ENCODE measurements at regions not wholly inside any gene's neighbourhood (a gene's known extent, or its start where the extent isn't known, plus 50 kb on each side); places are given as distances from the start of the nearest gene placed in this dataset.

DNA sequence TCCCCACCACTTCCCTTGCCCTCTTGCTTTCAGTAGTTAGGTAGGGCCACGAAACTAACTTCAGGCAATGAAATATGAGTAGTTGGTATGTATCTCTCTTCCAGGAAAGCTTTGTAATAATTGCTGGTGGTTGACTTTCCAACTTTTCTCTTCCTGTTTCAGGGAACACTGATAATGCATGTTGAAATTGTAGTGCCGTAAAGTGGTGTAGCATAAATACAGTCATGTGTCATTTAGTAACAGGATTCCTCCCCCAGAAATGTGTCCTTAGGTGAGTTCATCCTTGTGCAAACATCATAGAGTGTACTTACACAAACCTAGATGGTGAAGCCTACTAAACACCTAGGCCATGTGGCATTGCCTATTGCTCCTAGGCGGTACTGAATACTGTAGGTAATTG is 429.2 kb downstream of the PID1 start:
- Histone ChIP-seq H3K27me3 (ENCODE audit: control insufficient read depth, insufficient read depth, low read length) (no peaks in the 10 kb centered on the region), H3K4me3 (ENCODE audit: insufficient read depth, low read depth, low read length) (no peak overlapping the region), H3K36me3 (replicated peaks; ENCODE audit: control insufficient read depth, insufficient read depth, low read length) (no peaks in the 10 kb centered on the region)
- DNase-seq = no peak

DNA sequence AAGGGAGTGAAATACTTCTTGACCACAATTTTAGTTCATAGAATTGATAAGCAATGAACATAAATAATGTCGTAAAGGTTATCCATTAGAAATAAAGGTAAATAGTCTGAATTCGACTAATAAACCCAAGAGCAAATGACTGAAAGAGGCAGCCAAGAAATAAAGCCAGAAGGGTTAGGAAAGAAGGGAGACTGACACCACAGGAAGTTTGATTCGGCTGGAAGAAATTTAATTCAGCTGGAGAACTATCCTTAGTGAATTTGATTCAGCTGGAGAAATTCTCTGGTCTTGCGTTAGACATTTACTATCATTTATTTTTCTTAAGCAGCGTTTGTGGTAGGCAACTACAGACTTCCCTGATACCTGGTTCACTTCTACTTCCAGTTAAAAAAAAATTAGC is 429.6 kb downstream of the PID1 start:
- H3K27me3 ChIP-seq (ENCODE audit: control insufficient read depth, insufficient read depth, low read length) = no peaks in the 10 kb centered on the region
- no peak for DNase-seq
- no peak overlapping the region for H3K4me3 ChIP-seq (ENCODE audit: insufficient read depth, low read depth, low read length)
- no peaks in the 10 kb centered on the region for H3K36me3 ChIP-seq (replicated peaks; ENCODE audit: control insufficient read depth, insufficient read depth, low read length)

DNA sequence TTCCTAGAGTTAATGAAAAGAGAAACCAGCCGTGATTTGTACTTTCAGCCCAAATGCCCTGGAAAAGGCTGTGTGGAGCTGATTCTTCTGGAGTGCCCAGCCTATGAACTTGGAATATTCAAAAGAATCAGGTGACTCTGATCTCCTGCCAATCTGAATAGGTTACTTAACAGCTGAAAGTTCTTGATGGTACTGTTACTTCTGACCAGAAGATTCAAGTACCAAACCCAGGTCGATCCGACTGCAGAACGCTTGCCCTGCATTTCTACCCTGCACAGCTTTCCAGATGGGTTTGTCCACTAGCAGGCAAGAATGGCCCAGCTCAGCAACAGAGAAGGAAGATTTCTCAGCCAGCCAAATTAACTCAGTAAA is 430.4 kb downstream of the PID1 start:
- DNase-seq = no peak
- H3K27me3 ChIP-seq (ENCODE audit: control insufficient read depth, insufficient read depth, low read length) = no peaks in the 10 kb centered on the region
- H3K36me3 ChIP-seq (replicated peaks; ENCODE audit: control insufficient read depth, insufficient read depth, low read length) = no peaks in the 10 kb centered on the region
- H3K4me3 ChIP-seq (ENCODE audit: insufficient read depth, low read depth, low read length) = no peak overlapping the region

DNA sequence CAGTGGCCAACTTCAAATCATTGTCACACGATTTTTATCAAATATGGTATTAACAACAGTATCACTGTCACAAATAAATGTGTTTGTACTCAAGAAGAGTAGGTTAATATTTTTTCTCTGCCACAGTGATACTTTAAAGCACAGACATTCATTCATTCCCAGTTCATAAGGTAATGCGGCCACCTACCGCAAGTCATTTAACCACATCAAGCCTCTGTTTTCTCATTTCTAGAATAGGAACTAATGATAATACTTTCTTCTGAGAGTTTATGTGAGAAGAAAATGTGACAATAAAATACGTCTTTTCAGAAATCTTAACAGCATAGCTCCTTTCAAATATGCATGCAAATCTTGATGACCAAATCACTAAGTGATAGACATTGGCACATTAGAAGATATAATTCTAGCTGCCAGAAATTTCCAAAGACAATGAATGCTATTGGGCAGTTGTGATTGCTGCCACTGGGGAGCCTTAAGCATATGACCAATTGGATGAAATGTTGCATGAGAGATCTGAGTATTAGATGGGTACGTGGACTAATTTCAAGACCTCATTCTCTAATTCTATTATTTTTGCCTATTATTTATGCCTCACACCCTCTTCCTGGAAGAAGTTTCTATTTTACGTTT is 430.9 kb downstream of the PID1 start:
- no peak for DNase-seq
- Histone ChIP-seq H3K36me3 (replicated peaks; ENCODE audit: control insufficient read depth, insufficient read depth, low read length) (no peaks in the 10 kb centered on the region), H3K4me3 (ENCODE audit: insufficient read depth, low read depth, low read length) (no peak overlapping the region), H3K27me3 (ENCODE audit: control insufficient read depth, insufficient read depth, low read length) (no peaks in the 10 kb centered on the region)

DNA sequence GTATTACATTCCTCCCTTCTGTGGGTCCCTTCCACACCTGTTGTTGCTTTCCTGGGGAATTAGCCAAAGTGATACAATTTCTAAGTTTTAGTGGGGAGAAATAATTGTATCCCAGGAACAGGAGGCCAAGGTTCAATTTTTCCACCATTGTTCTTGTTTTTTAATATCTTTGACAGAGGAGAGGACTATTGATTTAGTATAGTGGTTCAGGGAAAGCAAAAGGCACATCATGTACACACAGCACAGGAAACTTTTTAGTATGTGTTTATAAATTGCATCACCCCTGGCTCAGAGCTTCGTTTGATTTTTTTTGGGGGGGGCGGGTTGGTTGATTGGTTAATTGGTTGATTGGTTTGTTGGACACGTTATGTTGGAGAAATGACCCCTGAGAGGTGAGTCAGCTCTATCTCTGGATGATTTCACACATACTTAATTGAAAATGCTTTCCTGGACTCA is 431.6 kb downstream of the PID1 start:
- Histone ChIP-seq H3K27me3 (ENCODE audit: control insufficient read depth, insufficient read depth, low read length) (no peaks in the 10 kb centered on the region), H3K4me3 (ENCODE audit: insufficient read depth, low read depth, low read length) (no peak overlapping the region), H3K36me3 (replicated peaks; ENCODE audit: control insufficient read depth, insufficient read depth, low read length) (no peaks in the 10 kb centered on the region)
- DNase-seq = no peak

DNA sequence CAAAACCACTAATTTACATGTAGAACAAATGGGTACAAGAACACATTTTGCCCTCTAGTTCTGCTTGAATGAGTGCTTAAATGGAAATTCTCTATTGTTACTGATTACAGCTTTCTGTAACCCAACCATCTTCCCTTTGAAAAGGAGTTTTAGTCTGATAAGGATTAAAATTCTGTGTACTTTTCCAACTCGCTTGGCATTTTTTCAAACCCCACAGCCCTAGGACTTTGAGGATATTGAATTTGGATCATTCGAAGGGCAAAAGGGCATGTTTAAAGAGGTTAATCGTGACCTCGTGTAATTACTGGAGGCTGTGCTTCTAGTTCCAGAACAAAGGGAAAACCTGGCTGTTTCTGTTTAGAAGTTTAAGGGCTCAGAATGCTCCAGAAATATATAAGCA is 432.3 kb downstream of the PID1 start:
- H3K27me3 ChIP-seq (ENCODE audit: control insufficient read depth, insufficient read depth, low read length) = no peaks in the 10 kb centered on the region
- DNase-seq = no peak
- no peaks in the 10 kb centered on the region for H3K36me3 ChIP-seq (replicated peaks; ENCODE audit: control insufficient read depth, insufficient read depth, low read length)

DNA sequence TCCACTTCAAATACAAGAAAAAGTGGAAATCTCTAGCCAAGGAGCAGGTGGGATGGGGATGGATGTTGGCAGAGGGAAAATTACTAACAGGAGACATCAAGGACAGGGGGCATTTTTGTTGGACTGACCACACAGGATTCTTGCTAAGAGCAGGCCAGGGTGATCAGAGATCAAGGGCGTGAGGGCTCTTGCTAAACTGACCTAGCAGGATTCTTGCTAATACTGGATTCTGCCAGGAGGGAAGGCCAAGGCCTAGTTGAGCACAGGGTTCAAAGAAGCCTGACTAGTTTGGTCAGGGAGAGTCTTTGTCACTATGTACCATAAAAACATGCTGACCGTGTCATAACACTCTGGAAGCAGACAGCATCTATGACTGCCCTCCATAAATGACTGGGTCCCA is 442.7 kb downstream of the PID1 start:
- Histone ChIP-seq H3K27me3 (ENCODE audit: control insufficient read depth, insufficient read depth, low read length) (no peaks in the 10 kb centered on the region), H3K4me3 (ENCODE audit: insufficient read depth, low read depth, low read length) (no peak overlapping the region), H3K36me3 (replicated peaks; ENCODE audit: control insufficient read depth, insufficient read depth, low read length) (no peaks in the 10 kb centered on the region)
- no peak for DNase-seq

More for the DNA sequence above, 432.3 kb downstream of the PID1 start:
- no peak overlapping the region for H3K4me3 ChIP-seq (ENCODE audit: insufficient read depth, low read depth, low read length)

DNA sequence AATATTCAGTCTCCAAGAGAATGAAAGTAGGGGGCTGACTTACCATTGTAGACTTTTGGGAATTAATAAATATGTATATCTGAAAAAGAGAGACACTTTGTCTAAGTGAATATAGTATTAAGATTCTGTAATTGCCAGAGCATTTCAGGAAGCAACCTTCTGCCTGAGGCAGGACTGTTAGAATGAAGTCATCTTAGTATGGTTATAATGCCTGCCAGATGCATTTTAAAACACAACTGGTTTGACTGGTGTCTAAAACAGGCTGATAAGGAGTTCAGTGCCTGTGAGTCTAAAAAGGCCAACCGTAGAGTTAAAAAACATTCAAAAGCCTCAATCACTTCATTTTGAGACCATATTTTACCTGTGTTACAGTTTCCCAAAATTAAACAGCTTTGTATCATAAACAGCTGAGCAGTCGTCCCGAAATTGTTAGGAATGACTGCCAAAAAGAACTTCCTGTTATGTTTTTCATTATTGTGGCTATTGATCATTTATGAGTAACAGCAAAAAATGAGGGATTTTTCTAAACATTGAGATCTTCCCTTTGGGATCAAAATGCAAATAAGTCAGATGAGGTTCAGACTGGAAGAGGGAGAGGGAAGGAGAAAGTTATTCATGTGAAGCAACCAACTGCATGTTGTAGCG is 443.9 kb downstream of the PID1 start:
- Histone ChIP-seq H3K36me3 (replicated peaks; ENCODE audit: control insufficient read depth, insufficient read depth, low read length) (no peaks in the 10 kb centered on the region), H3K27me3 (ENCODE audit: control insufficient read depth, insufficient read depth, low read length) (no peaks in the 10 kb centered on the region), H3K4me3 (ENCODE audit: insufficient read depth, low read depth, low read length) (no peak overlapping the region)
- DNase-seq = no peak

DNA sequence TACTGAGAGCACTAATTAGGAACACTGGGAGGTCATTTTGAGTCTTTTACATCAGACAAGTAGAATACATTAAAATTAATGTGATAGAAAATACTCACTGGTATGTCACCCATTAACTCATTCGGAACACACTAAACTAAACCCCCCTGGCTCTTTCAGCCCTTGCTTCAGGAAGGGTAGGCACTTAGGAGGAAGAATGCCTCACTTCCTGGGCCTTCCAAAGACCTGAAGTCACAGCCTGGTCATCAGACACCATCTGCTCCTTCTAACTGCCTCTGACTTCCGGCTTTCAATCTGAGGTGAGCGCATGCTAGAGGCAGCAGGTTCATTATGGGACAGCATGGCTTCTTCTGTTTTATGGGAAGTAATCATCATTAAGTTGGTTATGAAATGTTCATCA is 451.4 kb downstream of the PID1 start:
- no peak for DNase-seq
- Histone ChIP-seq H3K27me3 (ENCODE audit: control insufficient read depth, insufficient read depth, low read length) (no peaks in the 10 kb centered on the region), H3K4me3 (ENCODE audit: insufficient read depth, low read depth, low read length) (no peak overlapping the region), H3K36me3 (replicated peaks; ENCODE audit: control insufficient read depth, insufficient read depth, low read length) (no peaks in the 10 kb centered on the region)

DNA sequence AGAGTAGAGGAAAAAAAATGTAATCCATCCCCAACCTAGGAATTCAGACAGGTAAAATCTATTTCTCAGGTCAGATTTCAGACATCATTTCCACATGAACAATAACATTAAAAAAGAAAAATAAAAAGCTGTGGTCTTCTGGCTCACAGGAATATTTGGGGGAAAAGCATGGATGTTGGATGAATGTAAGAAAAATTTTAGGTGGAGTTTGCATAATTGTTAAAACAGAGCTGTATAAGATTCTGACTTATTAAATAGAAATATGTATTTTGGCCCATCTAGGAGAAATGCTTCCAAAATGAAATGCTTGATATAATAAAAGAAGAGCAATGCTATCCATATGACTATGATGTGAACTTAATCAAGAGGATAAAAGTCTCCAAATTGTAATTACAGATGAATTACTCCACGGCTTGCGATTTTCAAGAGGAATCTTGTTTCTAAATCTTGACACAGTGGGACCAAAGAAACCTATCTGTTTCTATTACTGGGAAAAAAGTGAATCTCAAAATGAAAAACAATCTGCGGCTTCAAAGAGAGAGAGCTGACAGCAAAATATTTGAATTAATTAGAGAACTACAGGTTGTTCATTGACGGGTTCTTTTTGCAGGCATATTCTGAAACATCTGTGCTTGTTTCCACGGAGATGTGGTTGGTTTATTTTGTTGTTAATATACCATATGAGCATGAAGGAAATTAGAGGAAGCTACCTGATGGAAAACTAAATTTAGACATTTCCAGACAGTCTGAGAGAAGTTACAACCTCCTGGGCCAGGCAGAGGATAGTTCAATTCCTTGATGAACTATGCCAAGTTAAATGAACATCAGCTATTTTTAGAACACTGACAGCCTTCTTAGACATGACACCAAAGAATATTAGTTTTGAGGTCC is 468.7 kb downstream of the PID1 start:
- no peak overlapping the region for H3K4me3 ChIP-seq (ENCODE audit: insufficient read depth, low read depth, low read length)
- no peaks in the 10 kb centered on the region for H3K27me3 ChIP-seq (ENCODE audit: control insufficient read depth, insufficient read depth, low read length)
- no peak for DNase-seq
- H3K36me3 ChIP-seq (replicated peaks; ENCODE audit: control insufficient read depth, insufficient read depth, low read length) = no peaks in the 10 kb centered on the region

DNA sequence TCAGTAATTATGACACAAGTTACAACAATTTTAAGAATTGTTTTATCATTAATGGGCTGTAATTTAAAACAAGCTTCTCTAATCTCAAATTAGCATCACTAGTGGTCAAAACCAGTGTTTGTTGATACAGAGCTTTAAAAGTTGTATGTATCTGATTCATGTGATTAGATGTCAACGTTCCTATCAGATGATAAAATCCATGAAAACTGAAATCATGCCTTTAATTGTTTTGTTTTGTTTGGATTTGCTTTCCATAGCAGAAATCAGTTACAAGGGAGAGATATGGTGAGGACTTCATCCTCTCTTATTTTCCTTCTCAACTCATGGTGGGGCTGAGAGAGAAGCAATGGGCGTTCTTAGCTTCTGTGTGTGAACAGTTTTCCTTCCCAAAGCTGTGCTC is 469.6 kb downstream of the PID1 start:
- no peak overlapping the region for H3K4me3 ChIP-seq (ENCODE audit: insufficient read depth, low read depth, low read length)
- no peaks in the 10 kb centered on the region for H3K27me3 ChIP-seq (ENCODE audit: control insufficient read depth, insufficient read depth, low read length)
- no peak for DNase-seq
- H3K36me3 ChIP-seq (replicated peaks; ENCODE audit: control insufficient read depth, insufficient read depth, low read length) = no peaks in the 10 kb centered on the region

DNA sequence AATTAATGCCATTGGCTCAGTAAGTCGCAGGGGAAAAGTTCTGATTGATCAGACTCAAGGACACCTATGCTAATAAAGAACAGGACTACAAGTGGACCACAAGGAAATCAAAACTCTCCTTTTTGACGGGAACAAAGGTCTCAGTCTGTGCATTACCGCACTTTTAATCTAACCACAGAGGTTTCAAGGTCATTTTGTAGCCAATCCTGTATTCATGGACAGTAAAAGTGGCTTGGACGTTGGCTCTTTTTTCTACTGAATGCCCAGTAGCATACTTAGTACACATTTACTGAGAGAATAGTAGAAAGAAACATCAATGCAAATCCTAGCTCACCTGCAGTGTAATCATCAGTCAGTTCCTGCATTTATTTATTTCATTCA is 471.9 kb downstream of the PID1 start:
- Histone ChIP-seq H3K27me3 (ENCODE audit: control insufficient read depth, insufficient read depth, low read length) (no peaks in the 10 kb centered on the region), H3K4me3 (ENCODE audit: insufficient read depth, low read depth, low read length) (no peak overlapping the region), H3K36me3 (replicated peaks; ENCODE audit: control insufficient read depth, insufficient read depth, low read length) (no peaks in the 10 kb centered on the region)
- DNase-seq = no peak

DNA sequence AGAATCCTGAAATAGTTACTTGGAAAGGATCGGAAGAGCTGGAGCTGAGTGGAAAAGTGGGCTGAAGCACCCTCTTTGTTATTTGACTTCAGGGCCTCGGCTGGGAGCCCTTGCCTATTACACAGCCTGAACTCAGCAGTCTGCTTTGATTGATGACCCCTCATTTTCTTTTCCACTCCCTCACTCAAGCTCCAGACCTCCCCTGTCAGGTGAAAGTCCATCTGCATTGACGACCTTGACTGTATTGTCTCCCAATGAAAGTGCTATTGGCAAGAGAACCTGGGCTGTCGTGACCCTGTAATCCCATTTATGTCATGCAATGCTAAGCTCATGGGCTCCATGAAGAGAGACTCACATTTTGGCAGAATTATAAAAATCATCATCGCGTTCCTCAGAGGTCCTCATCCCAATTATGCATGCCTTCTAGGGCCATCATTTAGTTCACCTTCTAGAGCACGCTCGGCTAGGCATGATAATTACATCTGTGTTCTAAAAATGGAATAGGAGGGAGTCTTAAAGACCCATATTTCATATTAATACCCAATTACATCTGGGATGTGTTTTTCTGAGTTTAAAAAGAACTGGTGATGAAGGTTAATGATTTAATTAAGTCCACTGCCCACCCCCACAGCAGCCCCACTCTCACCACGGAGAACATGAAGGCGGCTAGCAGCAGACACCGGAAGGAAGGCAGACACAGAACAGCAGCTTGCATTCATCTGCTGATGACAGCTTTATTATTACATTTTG is 472.5 kb downstream of the PID1 start:
- no peak for DNase-seq
- Histone ChIP-seq H3K27me3 (ENCODE audit: control insufficient read depth, insufficient read depth, low read length) (no peaks in the 10 kb centered on the region), H3K36me3 (replicated peaks; ENCODE audit: control insufficient read depth, insufficient read depth, low read length) (no peaks in the 10 kb centered on the region), H3K4me3 (ENCODE audit: insufficient read depth, low read depth, low read length) (no peak overlapping the region)

DNA sequence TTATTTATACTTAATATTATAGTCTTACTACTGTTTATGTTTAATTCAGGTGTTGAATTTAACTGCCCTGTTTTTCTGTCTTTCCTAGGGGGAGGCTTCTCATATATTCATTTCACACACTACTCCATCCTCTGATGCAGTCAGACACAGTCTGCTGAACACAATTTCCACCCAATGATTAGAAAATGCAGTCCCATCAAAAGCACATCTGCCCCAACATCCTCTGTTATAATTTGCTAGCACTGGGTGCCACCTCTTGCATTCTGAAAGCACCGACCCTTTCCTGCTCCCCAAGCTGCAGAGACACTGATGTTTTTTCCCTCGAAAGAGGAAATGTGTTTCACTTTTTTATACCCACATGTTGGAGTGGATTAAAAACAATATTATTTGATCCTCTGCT is 474.7 kb downstream of the PID1 start:
- Histone ChIP-seq H3K4me3 (ENCODE audit: insufficient read depth, low read depth, low read length) (no peak overlapping the region), H3K36me3 (replicated peaks; ENCODE audit: control insufficient read depth, insufficient read depth, low read length) (no peaks in the 10 kb centered on the region), H3K27me3 (ENCODE audit: control insufficient read depth, insufficient read depth, low read length) (no peaks in the 10 kb centered on the region)
- no peak for DNase-seq

Measured in H7 (cell line).